NCI-H2029 treated with DMSO at 0.1 percent for 48 hours (cell line): ENCODE measurements at regions not wholly inside any gene's neighbourhood (a gene's known extent, or its start where the extent isn't known, plus 50 kb on each side); places are given as distances from the start of the nearest gene placed in this dataset.
"Not testable (repeated sequence)": the region's sequence is repeated elsewhere in the genome, so short reads cannot be mapped to it uniquely, and the experiment has no call there.

ENCODE experiments used
- DNase-seq: peaks from one replicate; lab custom pipeline; 2025; lab: John Stamatoyannopoulos, UW

GRCh38 chr6:6946206-6947155, 161.3 kb upstream of the RREB1 start:
- DNase-seq, result peak; percentile 45

GRCh38 chr6:6950373-6951145, 157.2 kb upstream of the RREB1 start:
- no peak for DNase-seq

- DNase-seq, result no peak
These were observed 156.4 kb upstream of the RREB1 start for GRCh38 chr6:6951355-6951754.

- DNase-seq, result no peak
These were observed 155.3 kb upstream of the RREB1 start for GRCh38 chr6:6952484-6952883.

GRCh38 chr6:6952927-6953326, 154.8 kb upstream of the RREB1 start:
- DNase-seq, result not testable (repeated sequence)

- DNase-seq, result peak; percentile 61
These were observed 147.1 kb upstream of the RREB1 start for GRCh38 chr6:6960571-6961251.

- no peak for DNase-seq
These were observed 145.7 kb upstream of the RREB1 start for GRCh38 chr6:6962086-6962485.

- DNase-seq, result no peak
These were observed 145.1 kb upstream of the RREB1 start for GRCh38 chr6:6962699-6963098.

- not testable (repeated sequence) for DNase-seq
These were observed 144.4 kb upstream of the RREB1 start for GRCh38 chr6:6963390-6963789.

GRCh38 chr6:6964675-6965074, 143.1 kb upstream of the RREB1 start:
- DNase-seq, result no peak

- DNase-seq, result no peak
These were observed 141.6 kb upstream of the RREB1 start for GRCh38 chr6:6966127-6966526.

GRCh38 chr6:6966569-6966968, 141.2 kb upstream of the RREB1 start:
- no peak for DNase-seq

- DNase-seq, result no peak
These were observed 139.4 kb upstream of the RREB1 start for GRCh38 chr6:6968357-6968730.

- no peak for DNase-seq
These were observed 138.8 kb upstream of the RREB1 start for GRCh38 chr6:6968731-6969552.

GRCh38 chr6:6969761-6970223, 138.0 kb upstream of the RREB1 start:
- DNase-seq, result peak; percentile 82

GRCh38 chr6:6970851-6971250, 136.9 kb upstream of the RREB1 start:
- no peak for DNase-seq

GRCh38 chr6:6971369-6971768, 136.4 kb upstream of the RREB1 start:
- no peak for DNase-seq

- no peak for DNase-seq
These were observed 135.3 kb upstream of the RREB1 start for GRCh38 chr6:6972456-6972855.

- no peak for DNase-seq
These were observed 134.0 kb upstream of the RREB1 start for GRCh38 chr6:6973721-6974120.

GRCh38 chr6:6975459-6976111, 132.2 kb upstream of the RREB1 start:
- peak; percentile 96 for DNase-seq

GRCh38 chr6:6976193-6976592, 131.6 kb upstream of the RREB1 start:
- DNase-seq, result no peak
